Mesenchymal stem cell (in vitro differentiated cells and primary cell): ENCODE measurements at regions not wholly inside any gene's neighbourhood (a gene's known extent, or its start where the extent isn't known, plus 50 kb on each side); places are given as distances from the start of the nearest gene placed in this dataset.

Experiments
- DNase-seq: peaks from one replicate; pipeline ENCODE4 v3.0.0-alpha.2; 2013
- H2AFZ ChIP-seq: one replicate; pipeline ENCODE4 v1.6.1; 2013; ENCODE audit warnings: low read depth, mild to moderate bottlenecking, control low read depth, inconsistent platforms, low read length, moderate library complexity
- H2AK5ac ChIP-seq: 2 replicates; pipeline ENCODE4 v1.6.1; 2013; ENCODE audit warnings: low read length, moderate library complexity, mild to moderate bottlenecking, inconsistent platforms; ENCODE audit not compliant: severe bottlenecking
- H2BK120ac ChIP-seq: one replicate; pipeline ENCODE4 v1.6.1; 2013; ENCODE audit warnings: low read depth, mild to moderate bottlenecking, inconsistent platforms, low read length, moderate library complexity
- H2BK12ac ChIP-seq, 2 experiments: one replicate each; pipeline ENCODE4 v1.6.1; 2013; ENCODE audit warnings: inconsistent platforms in 2 of 2, low read length in 2 of 2, mild to moderate bottlenecking in 2 of 2, moderate library complexity in 2 of 2, control low read depth in 1 of 2
- H2BK15ac ChIP-seq: one replicate; pipeline ENCODE4 v1.6.1; 2013; ENCODE audit warnings: mild to moderate bottlenecking, low read depth, inconsistent platforms; ENCODE audit not compliant: poor library complexity, severe bottlenecking
- H2BK5ac ChIP-seq: 2 replicates; pipeline ENCODE4 v1.6.1; 2013; ENCODE audit warnings: low read depth, mild to moderate bottlenecking, low read length, control low read depth, inconsistent platforms; ENCODE audit not compliant: poor library complexity, severe bottlenecking
- H3K14ac ChIP-seq, 2 experiments: one replicate each; pipeline ENCODE4 v1.6.1; 2013; ENCODE audit warnings: inconsistent platforms in 2 of 2, low read length in 2 of 2, control low read depth in 1 of 2, mild to moderate bottlenecking in 1 of 2, moderate library complexity in 1 of 2
- H3K18ac ChIP-seq, 2 experiments: one replicate each; pipeline ENCODE4 v1.6.1; 2013; ENCODE audit warnings: inconsistent platforms in 2 of 2, low read length in 2 of 2, control low read depth in 1 of 2, low read depth in 1 of 2, mild to moderate bottlenecking in 1 of 2
- H3K23ac ChIP-seq, 2 experiments: one replicate each; pipeline ENCODE4 v1.6.1; 2013; ENCODE audit warnings: inconsistent platforms in 2 of 2, low read length in 2 of 2, mild to moderate bottlenecking in 2 of 2, moderate library complexity in 2 of 2, control low read depth in 1 of 2
- H3K27ac ChIP-seq: 2 replicates; pipeline ENCODE4 v1.5.1; 2013; ENCODE audit warnings: mild to moderate bottlenecking, moderate library complexity, low read length, control low read depth, inconsistent platforms; ENCODE audit not compliant: poor library complexity, severe bottlenecking
- H3K27me3 ChIP-seq, 2 experiments: 2 replicates each; pipeline versions ENCODE4 v1.6.1 to v1.7.0; 2013; ENCODE audit warnings: low read length in 2 of 2, mild to moderate bottlenecking in 2 of 2, moderate library complexity in 2 of 2, control low read depth in 1 of 2, inconsistent platforms in 1 of 2; ENCODE audit not compliant: control insufficient read depth in 1 of 2, insufficient read depth in 1 of 2
- H3K36me3 ChIP-seq, 2 experiments: 2 replicates each; pipeline versions ENCODE4 v1.6.1 to v1.7.0; 2013; ENCODE audit warnings: low read length in 2 of 2, control low read depth in 1 of 2, inconsistent platforms in 1 of 2, low read depth in 1 of 2, mild to moderate bottlenecking in 1 of 2; ENCODE audit not compliant: insufficient read depth in 2 of 2, control insufficient read depth in 1 of 2
- H3K4ac ChIP-seq, 2 experiments: one replicate each; pipeline ENCODE4 v1.6.1; 2013; ENCODE audit warnings: inconsistent platforms in 2 of 2, low read length in 2 of 2, mild to moderate bottlenecking in 2 of 2, moderate library complexity in 2 of 2, control low read depth in 1 of 2, low read depth in 1 of 2
- H3K4me1 ChIP-seq: 2 replicates; pipeline ENCODE4 v1.6.1; 2013; ENCODE audit warnings: low read depth, low read length, control low read depth; ENCODE audit not compliant: control insufficient read depth, insufficient read depth
- H3K4me2 ChIP-seq: 2 replicates; pipeline ENCODE4 v1.6.1; 2013; ENCODE audit warnings: low read length, mild to moderate bottlenecking, inconsistent platforms; ENCODE audit not compliant: poor library complexity, severe bottlenecking
- H3K4me3 ChIP-seq, 2 experiments: 2 replicates each; pipeline versions ENCODE4 v1.5.1 to v1.7.0; 2013; ENCODE audit warnings: low read length in 2 of 2, mild to moderate bottlenecking in 2 of 2, control low read depth in 1 of 2, low read depth in 1 of 2; ENCODE audit not compliant: insufficient read depth in 1 of 2
- H3K79me1 ChIP-seq: replicated peaks from 2 replicates; pipeline ENCODE4 v1.6.1; 2013; ENCODE audit warnings: mild to moderate bottlenecking, control low read depth, low read length, inconsistent platforms; ENCODE audit not compliant: poor library complexity, severe bottlenecking
- H3K9ac ChIP-seq: 2 replicates; pipeline ENCODE4 v1.7.0; 2013; ENCODE audit warnings: mild to moderate bottlenecking, low read length, moderate library complexity
- H3K9me3 ChIP-seq: 2 replicates; pipeline ENCODE4 v1.7.0; 2013; ENCODE audit warnings: mild to moderate bottlenecking, low read length; ENCODE audit not compliant: control insufficient read depth
- H4K8ac ChIP-seq: one replicate; pipeline ENCODE4 v1.6.1; 2013; ENCODE audit warnings: inconsistent platforms, mild to moderate bottlenecking, low read length, moderate library complexity
- H4K91ac ChIP-seq: one replicate; pipeline ENCODE4 v1.6.1; 2013; ENCODE audit warnings: mild to moderate bottlenecking, low read length, inconsistent platforms
- WGBS: methylation state at CpG from one replicate; pipeline ENCODE4 v1.1.7; 2013; ENCODE audit warnings: mixed read lengths; 5-methylcytosine and 5-hydroxymethylcytosine counted together

GRCh38 chr21:41560661-41561158 lies 52.8 kb upstream of the TMPRSS2 start:
- no peaks in the 10 kb centered on the region for H3K36me3 ChIP-seq
- H3K4me3 ChIP-seq, result no peak overlapping the region
- H3K14ac ChIP-seq, result no peak overlapping the region
- H3K4ac ChIP-seq, result no peak overlapping the region
- H3K27me3 ChIP-seq, result peaks cover 28 to 45% of the 10 kb centered on the region in 2 experiments
- no peak overlapping the region for H4K91ac ChIP-seq
- no peak overlapping the region for H2BK12ac ChIP-seq
- H3K18ac ChIP-seq, result no peak overlapping the region
- no peaks in the 10 kb centered on the region for H3K79me1 ChIP-seq
- H3K4me2 ChIP-seq, result no peak overlapping the region
- H3K9ac ChIP-seq, result peak overlapping the region; percentile 3
- H2BK15ac ChIP-seq, result no peak overlapping the region
- H2BK120ac ChIP-seq, result no peak overlapping the region
- 56% methylated on average over 9 of the region's 9 CpGs for WGBS
- H3K23ac ChIP-seq, result no peak overlapping the region
- H2BK5ac ChIP-seq, result no peak overlapping the region
- no peaks in the 10 kb centered on the region for H3K9me3 ChIP-seq
- H3K27ac ChIP-seq, result no peak overlapping the region
- H2AFZ ChIP-seq, result no peak overlapping the region
- no peak overlapping the region for H2AK5ac ChIP-seq
- DNase-seq, result no peak
- H3K4me1 ChIP-seq, result peaks cover 4% of the 10 kb centered on the region
- no peak overlapping the region for H4K8ac ChIP-seq

- no peak for DNase-seq
- Histone ChIP-seq H3K27me3 (peaks cover 28 to 38% of the 10 kb centered on the region in 2 experiments), H2BK15ac (no peak overlapping the region), H2BK5ac (no peak overlapping the region), H3K4me1 (peaks cover 3% of the 10 kb centered on the region), H3K4me2 (no peak overlapping the region), H3K4ac (no peak overlapping the region), H4K8ac (no peak overlapping the region), H3K4me3 (no peak overlapping the region), H3K36me3 (no peaks in the 10 kb centered on the region), H2BK12ac (no peak overlapping the region), H3K79me1 (no peaks in the 10 kb centered on the region), H3K18ac (no peak overlapping the region), H3K27ac (no peak overlapping the region), H3K9ac (peak overlapping the region; percentile 3), H4K91ac (no peak overlapping the region), H3K23ac (no peak overlapping the region), H3K9me3 (no peaks in the 10 kb centered on the region), H2AFZ (no peak overlapping the region), H3K14ac (no peak overlapping the region), H2BK120ac (no peak overlapping the region), H2AK5ac (no peak overlapping the region)
- 61% methylated on average over 15 of the region's 15 CpGs for WGBS
Measured at GRCh38 chr21:41559658-41560631, 52.0 kb upstream of the TMPRSS2 start.

GRCh38 chr21:41558842-41559241 lies 50.9 kb upstream of the TMPRSS2 start:
- H3K18ac ChIP-seq, result no peak overlapping the region
- H3K4me1 ChIP-seq, result peaks cover 3% of the 10 kb centered on the region
- H2BK12ac ChIP-seq, result no peak overlapping the region
- no peak overlapping the region for H3K14ac ChIP-seq
- H3K27me3 ChIP-seq, result peaks cover 28 to 35% of the 10 kb centered on the region in 2 experiments
- H2BK15ac ChIP-seq, result no peak overlapping the region
- no peak overlapping the region for H2BK120ac ChIP-seq
- no peak overlapping the region for H4K91ac ChIP-seq
- H3K9ac ChIP-seq, result no peak overlapping the region
- no peaks in the 10 kb centered on the region for H3K9me3 ChIP-seq
- H2BK5ac ChIP-seq, result no peak overlapping the region
- no peak overlapping the region for H3K4ac ChIP-seq
- H4K8ac ChIP-seq, result no peak overlapping the region
- no peak overlapping the region for H2AFZ ChIP-seq
- no peak overlapping the region for H2AK5ac ChIP-seq
- no peak overlapping the region for H3K27ac ChIP-seq
- DNase-seq, result no peak
- no peak overlapping the region for H3K23ac ChIP-seq
- H3K79me1 ChIP-seq, result no peaks in the 10 kb centered on the region
- H3K4me2 ChIP-seq, result no peak overlapping the region
- H3K36me3 ChIP-seq, result no peaks in the 10 kb centered on the region
- no peak overlapping the region for H3K4me3 ChIP-seq

GRCh38 chr21:41557884-41558283 lies 49.9 kb upstream of the TMPRSS2 start:
- no peaks in the 10 kb centered on the region for H3K79me1 ChIP-seq
- no peak overlapping the region for H3K4me3 ChIP-seq
- no peak overlapping the region for H3K14ac ChIP-seq
- WGBS, result 82% methylated on average over 6 of the region's 6 CpGs
- H3K4ac ChIP-seq, result no peak overlapping the region
- no peaks in the 10 kb centered on the region for H3K36me3 ChIP-seq
- H3K9me3 ChIP-seq, result no peaks in the 10 kb centered on the region
- no peak overlapping the region for H2BK12ac ChIP-seq
- no peak overlapping the region for H2BK120ac ChIP-seq
- H2AK5ac ChIP-seq, result no peak overlapping the region
- H3K9ac ChIP-seq, result no peak overlapping the region
- no peak overlapping the region for H3K23ac ChIP-seq
- H3K27me3 ChIP-seq, result peaks cover 26 to 28% of the 10 kb centered on the region in 2 experiments
- no peak for DNase-seq
- no peak overlapping the region for H3K27ac ChIP-seq
- H4K91ac ChIP-seq, result no peak overlapping the region
- no peak overlapping the region for H2AFZ ChIP-seq
- peaks cover 3% of the 10 kb centered on the region for H3K4me1 ChIP-seq
- no peak overlapping the region for H2BK15ac ChIP-seq
- H3K18ac ChIP-seq, result no peak overlapping the region
- no peak overlapping the region for H3K4me2 ChIP-seq
- H4K8ac ChIP-seq, result no peak overlapping the region
- no peak overlapping the region for H2BK5ac ChIP-seq
